GM12872 (cell line): ENCODE measurements at regions not wholly inside any gene's neighbourhood (a gene's known extent, or its start where the extent isn't known, plus 50 kb on each side); places are given as distances from the start of the nearest gene placed in this dataset.

Experiments used
- CTCF ChIP-seq: IDR thresholded peaks from 3 replicates; pipeline ENCODE4 v1.5.1; 2011; ENCODE audit warnings: low read depth, mild to moderate bottlenecking, low read length, moderate library complexity; ENCODE audit not compliant: insufficient read depth

GRCh38 chr9:104361207-104361606 lies 142.9 kb upstream of the OR13F1 start:
- no peak for TF ChIP-seq CTCF

- TF ChIP-seq CTCF, result no peak
These were observed 141.1 kb upstream of the OR13F1 start for GRCh38 chr9:104362912-104363472.

GRCh38 chr9:104367507-104367906 lies 136.6 kb upstream of the OR13F1 start:
- TF ChIP-seq CTCF, result no peak

- TF ChIP-seq CTCF, result no peak
These were observed 129.4 kb upstream of the OR13F1 start for GRCh38 chr9:104374711-104375110.

GRCh38 chr9:104386013-104386412 lies 118.0 kb upstream of the OR13F1 start:
- no peak for TF ChIP-seq CTCF

GRCh38 chr9:104386425-104387069 lies 117.5 kb upstream of the OR13F1 start:
- TF ChIP-seq CTCF, result peak; percentile 65

- TF ChIP-seq CTCF, result no peak
These were observed 116.0 kb upstream of the OR13F1 start for GRCh38 chr9:104388071-104388470.

- TF ChIP-seq CTCF, result no peak
These were observed 114.7 kb upstream of the OR13F1 start for GRCh38 chr9:104389341-104389740.
